HCT116 (cell line): ENCODE measurements at regions not wholly inside any gene's neighbourhood (a gene's known extent, or its start where the extent isn't known, plus 50 kb on each side); places are given as distances from the start of the nearest gene placed in this dataset.

Source experiments
- EGR1 ChIP-seq: IDR thresholded peaks from 2 replicates; pipeline ENCODE4 v1.6.1; 2012; ENCODE audit warnings: low read depth
- ELF1 ChIP-seq: IDR thresholded peaks from 2 replicates; pipeline ENCODE4 v1.6.1; 2012; ENCODE audit warnings: low read depth, borderline replicate concordance
- EZH2phosphoT487 ChIP-seq: fragments of 200-600 bp; IDR thresholded peaks from 2 replicates; pipeline ENCODE4 v1.6.1; 2018; ENCODE audit warnings: antibody characterized with exemption, borderline replicate concordance
- SP1 ChIP-seq: IDR thresholded peaks from 2 replicates; pipeline ENCODE4 v1.6.1; 2012; ENCODE audit warnings: low read depth
- YY1 ChIP-seq: IDR thresholded peaks from 2 replicates; pipeline ENCODE4 v1.6.1; 2011; ENCODE audit warnings: low read length, low read depth, moderate library complexity, mild to moderate bottlenecking; ENCODE audit not compliant: insufficient replicate concordance; ENCODE audit errors: extremely low read depth
- ZNF274 ChIP-seq: fragments of 200-500 bp; sonication (Bioruptor generic); IDR thresholded peaks from 2 replicates; pipeline ENCODE4 v1.6.1; 2014; ENCODE audit warnings: mild to moderate bottlenecking, low read depth, low read length, inconsistent platforms
- TF ChIP-seq, protein P1 (sequence below): IDR thresholded peaks from 2 replicates; pipeline ENCODE4 v1.6.1; 2012; ENCODE audit warnings: low read depth
- TF ChIP-seq, protein P2 (sequence below): IDR thresholded peaks from 2 replicates; pipeline ENCODE4 v1.6.1; 2012
- TF ChIP-seq, protein P3 (sequence below), 3 experiments: fragments of 200-600 bp in 1 of 3; sonication (generic) in 1 of 3; IDR thresholded peaks in 2 of 3; conservative IDR thresholded peaks in 1 of 3; 2 replicates each; pipeline ENCODE4 v1.5.1; 2012 to 2017; ENCODE audit warnings: low read depth in 2 of 3, low read length in 2 of 3, antibody characterized with exemption in 1 of 3, borderline replicate concordance in 1 of 3, control low read depth in 1 of 3, mild to moderate bottlenecking in 1 of 3, mixed read lengths in 1 of 3, mixed run types in 1 of 3, moderate library complexity in 1 of 3; ENCODE audit not compliant: insufficient read depth in 1 of 3

DNA sequence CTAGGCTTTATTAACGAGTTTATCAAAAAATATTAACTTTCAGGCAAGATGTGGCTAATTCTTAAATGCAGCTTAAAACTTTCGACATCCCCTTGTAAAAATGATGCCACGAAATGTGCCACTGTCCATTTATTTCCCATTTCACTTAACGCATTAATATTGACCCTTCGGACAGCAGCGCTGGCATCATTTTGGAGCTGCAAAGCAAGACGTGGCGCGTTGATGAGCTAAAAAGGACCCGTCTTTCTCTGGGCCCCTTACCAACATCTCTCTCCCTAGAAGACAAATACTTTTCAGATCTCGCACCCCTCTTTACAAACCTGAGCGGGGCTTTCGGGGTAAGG is 367.9 kb downstream of the MTX2 start (continued):
- TF ChIP-seq, protein P1, sequence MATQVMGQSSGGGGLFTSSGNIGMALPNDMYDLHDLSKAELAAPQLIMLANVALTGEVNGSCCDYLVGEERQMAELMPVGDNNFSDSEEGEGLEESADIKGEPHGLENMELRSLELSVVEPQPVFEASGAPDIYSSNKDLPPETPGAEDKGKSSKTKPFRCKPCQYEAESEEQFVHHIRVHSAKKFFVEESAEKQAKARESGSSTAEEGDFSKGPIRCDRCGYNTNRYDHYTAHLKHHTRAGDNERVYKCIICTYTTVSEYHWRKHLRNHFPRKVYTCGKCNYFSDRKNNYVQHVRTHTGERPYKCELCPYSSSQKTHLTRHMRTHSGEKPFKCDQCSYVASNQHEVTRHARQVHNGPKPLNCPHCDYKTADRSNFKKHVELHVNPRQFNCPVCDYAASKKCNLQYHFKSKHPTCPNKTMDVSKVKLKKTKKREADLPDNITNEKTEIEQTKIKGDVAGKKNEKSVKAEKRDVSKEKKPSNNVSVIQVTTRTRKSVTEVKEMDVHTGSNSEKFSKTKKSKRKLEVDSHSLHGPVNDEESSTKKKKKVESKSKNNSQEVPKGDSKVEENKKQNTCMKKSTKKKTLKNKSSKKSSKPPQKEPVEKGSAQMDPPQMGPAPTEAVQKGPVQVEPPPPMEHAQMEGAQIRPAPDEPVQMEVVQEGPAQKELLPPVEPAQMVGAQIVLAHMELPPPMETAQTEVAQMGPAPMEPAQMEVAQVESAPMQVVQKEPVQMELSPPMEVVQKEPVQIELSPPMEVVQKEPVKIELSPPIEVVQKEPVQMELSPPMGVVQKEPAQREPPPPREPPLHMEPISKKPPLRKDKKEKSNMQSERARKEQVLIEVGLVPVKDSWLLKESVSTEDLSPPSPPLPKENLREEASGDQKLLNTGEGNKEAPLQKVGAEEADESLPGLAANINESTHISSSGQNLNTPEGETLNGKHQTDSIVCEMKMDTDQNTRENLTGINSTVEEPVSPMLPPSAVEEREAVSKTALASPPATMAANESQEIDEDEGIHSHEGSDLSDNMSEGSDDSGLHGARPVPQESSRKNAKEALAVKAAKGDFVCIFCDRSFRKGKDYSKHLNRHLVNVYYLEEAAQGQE: no peak
- no peak for TF ChIP-seq SP1
- no peak for TF ChIP-seq YY1
- no peak for TF ChIP-seq ELF1
- TF ChIP-seq ZNF274: no peak
- TF ChIP-seq, protein P2, sequence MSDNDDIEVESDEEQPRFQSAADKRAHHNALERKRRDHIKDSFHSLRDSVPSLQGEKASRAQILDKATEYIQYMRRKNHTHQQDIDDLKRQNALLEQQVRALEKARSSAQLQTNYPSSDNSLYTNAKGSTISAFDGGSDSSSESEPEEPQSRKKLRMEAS: no peak
- TF ChIP-seq EGR1: no peak
- TF ChIP-seq EZH2phosphoT487: no peak
- TF ChIP-seq, protein P3, sequence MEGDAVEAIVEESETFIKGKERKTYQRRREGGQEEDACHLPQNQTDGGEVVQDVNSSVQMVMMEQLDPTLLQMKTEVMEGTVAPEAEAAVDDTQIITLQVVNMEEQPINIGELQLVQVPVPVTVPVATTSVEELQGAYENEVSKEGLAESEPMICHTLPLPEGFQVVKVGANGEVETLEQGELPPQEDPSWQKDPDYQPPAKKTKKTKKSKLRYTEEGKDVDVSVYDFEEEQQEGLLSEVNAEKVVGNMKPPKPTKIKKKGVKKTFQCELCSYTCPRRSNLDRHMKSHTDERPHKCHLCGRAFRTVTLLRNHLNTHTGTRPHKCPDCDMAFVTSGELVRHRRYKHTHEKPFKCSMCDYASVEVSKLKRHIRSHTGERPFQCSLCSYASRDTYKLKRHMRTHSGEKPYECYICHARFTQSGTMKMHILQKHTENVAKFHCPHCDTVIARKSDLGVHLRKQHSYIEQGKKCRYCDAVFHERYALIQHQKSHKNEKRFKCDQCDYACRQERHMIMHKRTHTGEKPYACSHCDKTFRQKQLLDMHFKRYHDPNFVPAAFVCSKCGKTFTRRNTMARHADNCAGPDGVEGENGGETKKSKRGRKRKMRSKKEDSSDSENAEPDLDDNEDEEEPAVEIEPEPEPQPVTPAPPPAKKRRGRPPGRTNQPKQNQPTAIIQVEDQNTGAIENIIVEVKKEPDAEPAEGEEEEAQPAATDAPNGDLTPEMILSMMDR (IDR thresholded peaks at IDR 0.05 in 2 of 3, conservative IDR thresholded peaks at IDR 0.05 in 1 of 3; ENCODE audit: borderline replicate concordance in 1 of 3, insufficient read depth in 1 of 3, low read depth in 2 of 3, low read length in 2 of 3): no peak
